ENCODE measurements at regions not wholly inside any gene's neighbourhood (a gene's known extent, or its start where the extent isn't known, plus 50 kb on each side); places are given as distances from the start of the nearest gene placed in this dataset.

- Histone ChIP-seq H3K9me3 (ENCODE audit: control insufficient read depth, insufficient read depth, low read length) (peaks cover 10% of the 10 kb centered on the region), H3K9ac (ENCODE audit: low read depth, low read length) (no peak overlapping the region), H3K9me1 (ENCODE audit: insufficient read depth, low read length) (no peaks in the 10 kb centered on the region), H3K4ac (ENCODE audit: low read depth, low read length) (no peak overlapping the region), H3K4me1 (ENCODE audit: control insufficient read depth, insufficient read depth, low read length) (no peaks in the 10 kb centered on the region), H3K4me2 (ENCODE audit: low read depth, low read length) (no peak overlapping the region), H2BK120ac (ENCODE audit: low read depth, low read length) (no peak overlapping the region), H2AFZ (replicated peaks; ENCODE audit: low read length, poor library complexity) (no peak overlapping the region), H2BK15ac (ENCODE audit: low read depth, low read length) (no peak overlapping the region), H2AK9ac (replicated peaks; ENCODE audit: low read depth, low read length, poor library complexity) (no peak overlapping the region), H3K27ac (ENCODE audit: insufficient read depth, low read length) (no peak overlapping the region), H3K36me3 (ENCODE audit: control insufficient read depth, insufficient read depth, low read length) (no peaks in the 10 kb centered on the region), H3K79me1 (ENCODE audit: low read depth in 1 of 2, low read length in 2 of 2) (no peaks in the 10 kb centered on the region), H3K4me3 (ENCODE audit: insufficient read depth, low read depth, low read length) (no peak overlapping the region), H4K91ac (ENCODE audit: insufficient read depth, low read depth, low read length) (no peak overlapping the region), H4K8ac (ENCODE audit: low read depth in 2 of 2, low read length in 2 of 2) (no peak overlapping the region), H2BK5ac (ENCODE audit: low read depth, low read length, poor library complexity, severe bottlenecking) (no peak overlapping the region), H2AK5ac (ENCODE audit: low read depth, low read length) (no peak overlapping the region), H2BK20ac (ENCODE audit: low read depth, low read length) (no peak overlapping the region), H3K56ac (ENCODE audit: extremely low read depth, insufficient read depth, low read length) (no peak overlapping the region), H3K18ac (ENCODE audit: low read depth, low read length) (no peak overlapping the region), H4K5ac (ENCODE audit: low read depth, low read length) (no peak overlapping the region), H4K20me1 (ENCODE audit: insufficient read depth, low read length) (no peaks in the 10 kb centered on the region), H3K23ac (ENCODE audit: low read depth, low read length) (no peak overlapping the region), H3K14ac (replicated peaks; ENCODE audit: low read depth, low read length) (no peak overlapping the region), H3K27me3 (ENCODE audit: control insufficient read depth, insufficient read depth, low read length) (no peaks in the 10 kb centered on the region)
- TF ChIP-seq SMC3 (IDR thresholded peaks at IDR 0.05; ENCODE audit: low read depth, low read length) (no peak), CEBPB (IDR thresholded peaks at IDR 0.05; ENCODE audit: low read depth, low read length) (no peak), USF2 (IDR thresholded peaks at IDR 0.05; ENCODE audit: low read depth, low read length) (no peak), BHLHE40 (IDR thresholded peaks at IDR 0.05; ENCODE audit: low read depth, low read length) (no peak), NFE2L2 (IDR thresholded peaks at IDR 0.05; ENCODE audit: low read depth, low read length) (no peak), MAZ (IDR thresholded peaks at IDR 0.05; ENCODE audit: borderline replicate concordance, low read depth, low read length) (no peak), ELK1 (IDR thresholded peaks at IDR 0.05; ENCODE audit: borderline replicate concordance, low read depth, low read length) (no peak), FOS (IDR thresholded peaks at IDR 0.05; ENCODE audit: low read depth, low read length) (no peak), POLR2A (IDR thresholded peaks at IDR 0.05; ENCODE audit: low read depth, low read length) (no peak), RFX5 (IDR thresholded peaks at IDR 0.05; ENCODE audit: low read depth, low read length) (no peak), MAFK (IDR thresholded peaks at IDR 0.05; ENCODE audit: low read depth, low read length) (no peak)
- DNase-seq (no peak), ATAC-seq (ENCODE audit: low read depth) (no peak)
- in situ Hi-C loops (cut with MboI; ENCODE audit: low sequenced_read_pairs), result no loop called here
- CTCF ChIA-PET, result no interaction called here
- no TSS peak for BruUV-seq (replicated peaks)
- intact Hi-C loops (cut with micrococcal nuclease), result no loop called here
- POLR2A ChIA-PET (ENCODE audit: unreplicated experiment), result no interaction called here
- dilution Hi-C loops (cut with HindIII; ENCODE audit: low sequenced_read_pairs, unreplicated experiment), result no loop called here
Observed at GRCh38 chr4:116099596-116099995, 985.8 kb downstream of the TRAM1L1 start.

All from IMR-90 (cell line).